ENCODE measurements at regions not wholly inside any gene's neighbourhood (a gene's known extent, or its start where the extent isn't known, plus 50 kb on each side); places are given as distances from the start of the nearest gene placed in this dataset.

- no peak for TF ChIP-seq EP300 (IDR thresholded peaks at IDR 0.05)
- TF ChIP-seq POLR2AphosphoS5 (IDR thresholded peaks at IDR 0.05): no peak
- TF ChIP-seq CTCF (IDR thresholded peaks at IDR 0.05): no peak
- no peak for TF ChIP-seq POLR2A (IDR thresholded peaks at IDR 0.05)
Observed at GRCh38 chr9:109940561-109940960, 160.6 kb downstream of the PALM2AKAP2 start.
